GM18502 (cell line): ENCODE measurements at regions not wholly inside any gene's neighbourhood (a gene's known extent, or its start where the extent isn't known, plus 50 kb on each side); places are given as distances from the start of the nearest gene placed in this dataset.

Source experiments
- ATAC-seq: cut with Tn5 transposase; IDR thresholded peaks from one replicate; pipeline ENCODE4 v1.9.1; 2021; ENCODE audit warnings: mild to moderate bottlenecking; ENCODE audit not compliant: unreplicated experiment, poor library complexity

GRCh38 chr5:167773668-167774301, 517.7 kb upstream of the WWC1 start:
- ATAC-seq = no peak

GRCh38 chr5:167777746-167778145, 513.7 kb upstream of the WWC1 start:
- no peak for ATAC-seq

- no peak for ATAC-seq
These were observed 513.2 kb upstream of the WWC1 start for GRCh38 chr5:167778228-167778627.

GRCh38 chr5:167779644-167780043, 511.8 kb upstream of the WWC1 start:
- no peak for ATAC-seq

GRCh38 chr5:167780177-167780576, 511.3 kb upstream of the WWC1 start:
- no peak for ATAC-seq

- no peak for ATAC-seq
These were observed 508.2 kb upstream of the WWC1 start for GRCh38 chr5:167783145-167783817.

GRCh38 chr5:167785106-167785505, 506.3 kb upstream of the WWC1 start:
- ATAC-seq = no peak

GRCh38 chr5:167785901-167786300, 505.5 kb upstream of the WWC1 start:
- no peak for ATAC-seq

- ATAC-seq = no peak
These were observed 504.4 kb upstream of the WWC1 start for GRCh38 chr5:167786871-167787578.

- no peak for ATAC-seq
These were observed 501.4 kb upstream of the WWC1 start for GRCh38 chr5:167790045-167790444.

- no peak for ATAC-seq
These were observed 500.8 kb upstream of the WWC1 start for GRCh38 chr5:167790462-167791260.

- ATAC-seq = no peak
These were observed 498.9 kb upstream of the WWC1 start for GRCh38 chr5:167792514-167792913.

GRCh38 chr5:167793700-167794099, 497.7 kb upstream of the WWC1 start:
- no peak for ATAC-seq

- ATAC-seq = no peak
These were observed 497.3 kb upstream of the WWC1 start for GRCh38 chr5:167794121-167794520.

- no peak for ATAC-seq
These were observed 494.8 kb upstream of the WWC1 start for GRCh38 chr5:167796672-167797071.

- ATAC-seq = no peak
These were observed 493.5 kb upstream of the WWC1 start for GRCh38 chr5:167797933-167798332.

- ATAC-seq = no peak
These were observed 493.0 kb upstream of the WWC1 start for GRCh38 chr5:167798448-167798847.

GRCh38 chr5:167800427-167800826, 491.0 kb upstream of the WWC1 start:
- ATAC-seq = no peak

- no peak for ATAC-seq
These were observed 489.4 kb upstream of the WWC1 start for GRCh38 chr5:167801999-167802398.

- no peak for ATAC-seq
These were observed 488.6 kb upstream of the WWC1 start for GRCh38 chr5:167802755-167803431.
